ENCODE measurements at regions not wholly inside any gene's neighbourhood (a gene's known extent, or its start where the extent isn't known, plus 50 kb on each side); places are given as distances from the start of the nearest gene placed in this dataset.

DNA sequence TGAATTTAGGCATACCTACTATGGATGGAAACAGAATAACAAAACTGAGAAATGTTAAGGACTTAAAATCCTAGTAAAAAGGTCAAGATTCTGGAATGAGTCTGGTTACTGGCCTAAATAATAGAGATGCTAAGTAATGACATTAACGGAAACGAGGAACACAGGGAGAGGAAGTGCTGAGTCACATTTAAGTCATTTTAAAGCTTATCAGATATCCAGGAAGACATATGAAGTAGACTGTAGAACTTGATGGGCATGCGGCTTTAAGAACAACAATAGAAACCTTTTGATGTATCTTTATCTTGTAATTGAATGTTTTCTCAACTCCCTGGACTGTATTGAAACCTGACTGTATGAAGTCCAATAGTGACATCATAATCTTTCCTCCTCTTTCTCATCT is 1251.4 kb upstream of the CDH6 start:
- no peak overlapping the region for H3K27ac ChIP-seq (ENCODE audit: poor library complexity, severe bottlenecking)
- TF ChIP-seq, protein P1, sequence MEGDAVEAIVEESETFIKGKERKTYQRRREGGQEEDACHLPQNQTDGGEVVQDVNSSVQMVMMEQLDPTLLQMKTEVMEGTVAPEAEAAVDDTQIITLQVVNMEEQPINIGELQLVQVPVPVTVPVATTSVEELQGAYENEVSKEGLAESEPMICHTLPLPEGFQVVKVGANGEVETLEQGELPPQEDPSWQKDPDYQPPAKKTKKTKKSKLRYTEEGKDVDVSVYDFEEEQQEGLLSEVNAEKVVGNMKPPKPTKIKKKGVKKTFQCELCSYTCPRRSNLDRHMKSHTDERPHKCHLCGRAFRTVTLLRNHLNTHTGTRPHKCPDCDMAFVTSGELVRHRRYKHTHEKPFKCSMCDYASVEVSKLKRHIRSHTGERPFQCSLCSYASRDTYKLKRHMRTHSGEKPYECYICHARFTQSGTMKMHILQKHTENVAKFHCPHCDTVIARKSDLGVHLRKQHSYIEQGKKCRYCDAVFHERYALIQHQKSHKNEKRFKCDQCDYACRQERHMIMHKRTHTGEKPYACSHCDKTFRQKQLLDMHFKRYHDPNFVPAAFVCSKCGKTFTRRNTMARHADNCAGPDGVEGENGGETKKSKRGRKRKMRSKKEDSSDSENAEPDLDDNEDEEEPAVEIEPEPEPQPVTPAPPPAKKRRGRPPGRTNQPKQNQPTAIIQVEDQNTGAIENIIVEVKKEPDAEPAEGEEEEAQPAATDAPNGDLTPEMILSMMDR (IDR thresholded peaks at IDR 0.05; ENCODE audit: poor library complexity, severe bottlenecking), result no peak
- DNase-seq (ENCODE audit: low spot score) (no peak), ATAC-seq (ENCODE audit: low read depth) (no peak)
- H3K4me3 ChIP-seq (ENCODE audit: severe bottlenecking), result no peak overlapping the region
- H3K4me1 ChIP-seq (ENCODE audit: insufficient read depth, poor library complexity, severe bottlenecking), result no peaks in the 10 kb centered on the region
- no peaks in the 10 kb centered on the region for H3K27me3 ChIP-seq (ENCODE audit: insufficient read depth, poor library complexity, severe bottlenecking)
- no peaks in the 10 kb centered on the region for H3K9me3 ChIP-seq (ENCODE audit: severe bottlenecking)
- H3K36me3 ChIP-seq (ENCODE audit: low read depth), result no peaks in the 10 kb centered on the region

DNA sequence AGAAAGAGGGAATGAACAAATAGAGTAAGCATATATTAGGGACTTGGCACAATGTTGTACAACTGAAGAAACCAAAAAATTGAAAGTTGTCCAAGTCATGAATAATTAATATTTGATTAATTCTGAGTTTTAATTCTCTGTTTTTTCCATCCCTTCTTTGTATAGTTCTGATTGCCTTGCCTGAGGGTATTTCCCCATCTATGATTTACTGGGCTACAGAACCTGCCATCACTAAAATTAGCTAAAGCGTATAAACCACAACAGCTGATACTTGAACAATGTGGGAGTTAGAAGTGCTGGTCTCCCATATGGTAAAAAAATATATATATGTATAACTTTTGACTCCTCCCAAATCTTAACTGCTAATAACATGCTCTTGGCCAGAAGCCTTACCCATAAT is 1253.5 kb upstream of the CDH6 start:
- Histone ChIP-seq H3K36me3 (ENCODE audit: low read depth) (no peaks in the 10 kb centered on the region), H3K4me3 (ENCODE audit: severe bottlenecking) (no peak overlapping the region), H3K27ac (ENCODE audit: poor library complexity, severe bottlenecking) (no peak overlapping the region), H3K9me3 (ENCODE audit: severe bottlenecking) (no peaks in the 10 kb centered on the region), H3K4me1 (ENCODE audit: insufficient read depth, poor library complexity, severe bottlenecking) (no peaks in the 10 kb centered on the region), H3K27me3 (ENCODE audit: insufficient read depth, poor library complexity, severe bottlenecking) (no peaks in the 10 kb centered on the region)
- TF ChIP-seq, protein P1 (IDR thresholded peaks at IDR 0.05; ENCODE audit: poor library complexity, severe bottlenecking), result no peak
- ATAC-seq (ENCODE audit: low read depth) (no peak), DNase-seq (ENCODE audit: low spot score) (no peak)

DNA sequence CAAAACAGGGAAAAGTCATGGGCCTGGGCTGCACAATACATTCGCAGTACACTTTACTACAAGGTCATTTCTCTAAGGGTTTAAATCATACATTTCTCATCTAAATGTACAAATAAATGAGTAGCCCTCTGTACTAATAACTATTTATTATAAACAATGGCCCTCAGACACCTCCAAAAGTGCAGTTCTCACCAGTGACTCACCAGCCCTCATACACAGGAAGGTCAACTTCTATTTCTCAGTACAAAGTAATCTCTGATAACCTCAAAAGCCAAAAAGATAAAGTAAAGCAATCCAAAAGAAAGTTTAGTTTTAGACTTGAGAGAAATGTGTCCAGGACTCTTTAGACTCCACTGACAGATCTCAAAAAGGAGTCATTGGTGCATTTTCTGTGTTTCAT is 1258.1 kb upstream of the CDH6 start:
- DNase-seq (ENCODE audit: low spot score) (no peak), ATAC-seq (ENCODE audit: low read depth) (no peak)
- no peaks in the 10 kb centered on the region for H3K27me3 ChIP-seq (ENCODE audit: insufficient read depth, poor library complexity, severe bottlenecking)
- H3K27ac ChIP-seq (ENCODE audit: poor library complexity, severe bottlenecking), result no peak overlapping the region
- H3K36me3 ChIP-seq (ENCODE audit: low read depth), result no peaks in the 10 kb centered on the region
- peaks cover 3% of the 10 kb centered on the region for H3K4me1 ChIP-seq (ENCODE audit: insufficient read depth, poor library complexity, severe bottlenecking)
- no peaks in the 10 kb centered on the region for H3K9me3 ChIP-seq (ENCODE audit: severe bottlenecking)
- H3K4me3 ChIP-seq (ENCODE audit: severe bottlenecking), result no peak overlapping the region
- TF ChIP-seq, protein P1 (IDR thresholded peaks at IDR 0.05; ENCODE audit: poor library complexity, severe bottlenecking), result no peak

DNA sequence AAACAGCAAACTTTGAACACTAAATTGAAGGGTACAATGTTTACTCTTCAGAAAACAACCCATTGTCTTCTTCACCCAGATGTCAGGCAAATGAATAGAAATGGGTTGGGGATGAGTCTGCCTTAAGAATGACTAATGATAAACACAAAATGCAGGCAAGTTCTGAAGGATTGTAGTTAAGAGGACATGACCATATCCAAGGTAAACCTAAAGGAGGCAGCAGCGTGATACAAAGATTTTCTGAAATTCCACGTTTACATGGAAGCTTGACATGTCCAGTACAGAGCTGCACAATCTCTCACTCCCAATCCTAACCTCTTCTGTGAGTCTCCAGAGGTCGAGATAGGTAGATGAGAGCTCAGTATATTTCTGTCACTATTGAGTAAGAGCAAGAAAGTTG is 1263.2 kb upstream of the CDH6 start:
- no peak for ATAC-seq (ENCODE audit: low read depth)
- DNase-seq (ENCODE audit: low spot score), result no peak
- no peaks in the 10 kb centered on the region for H3K27me3 ChIP-seq (ENCODE audit: insufficient read depth, poor library complexity, severe bottlenecking)

DNA sequence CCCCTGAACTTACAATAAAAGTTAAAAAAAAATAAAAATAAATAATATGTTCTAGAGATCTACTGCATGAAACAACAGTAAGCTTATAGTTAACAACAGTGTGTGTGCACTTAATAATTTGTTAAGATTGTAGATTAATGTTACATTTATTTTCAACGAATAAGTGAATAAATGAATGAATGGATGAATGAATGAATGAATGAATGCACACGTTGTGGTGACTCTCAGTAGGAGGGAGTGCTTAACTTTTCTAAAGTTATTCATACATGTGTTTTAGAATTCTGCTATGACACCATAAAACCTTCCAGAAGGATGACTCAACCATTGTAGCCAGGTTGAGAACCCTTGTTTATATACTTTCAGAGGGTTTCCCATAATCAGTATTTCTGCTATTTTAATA is 1269.4 kb upstream of the CDH6 start:
- ATAC-seq (ENCODE audit: low read depth), result no peak
- H3K4me3 ChIP-seq (ENCODE audit: severe bottlenecking), result no peak overlapping the region

More for the DNA sequence above, 1263.2 kb upstream of the CDH6 start:
- H3K27ac ChIP-seq (ENCODE audit: poor library complexity, severe bottlenecking), result no peak overlapping the region
- H3K4me1 ChIP-seq (ENCODE audit: insufficient read depth, poor library complexity, severe bottlenecking), result peaks cover 3% of the 10 kb centered on the region
- H3K36me3 ChIP-seq (ENCODE audit: low read depth), result no peaks in the 10 kb centered on the region
- H3K4me3 ChIP-seq (ENCODE audit: severe bottlenecking), result no peak overlapping the region
- TF ChIP-seq, protein P1 (IDR thresholded peaks at IDR 0.05; ENCODE audit: poor library complexity, severe bottlenecking), result no peak
- no peaks in the 10 kb centered on the region for H3K9me3 ChIP-seq (ENCODE audit: severe bottlenecking)

More for the DNA sequence above, 1269.4 kb upstream of the CDH6 start:
- DNase-seq (ENCODE audit: low spot score), result no peak
- Histone ChIP-seq H3K27me3 (ENCODE audit: insufficient read depth, poor library complexity, severe bottlenecking) (no peaks in the 10 kb centered on the region), H3K36me3 (ENCODE audit: low read depth) (no peaks in the 10 kb centered on the region), H3K27ac (ENCODE audit: poor library complexity, severe bottlenecking) (no peak overlapping the region), H3K9me3 (ENCODE audit: severe bottlenecking) (no peaks in the 10 kb centered on the region), H3K4me1 (ENCODE audit: insufficient read depth, poor library complexity, severe bottlenecking) (no peaks in the 10 kb centered on the region)
- TF ChIP-seq, protein P1 (IDR thresholded peaks at IDR 0.05; ENCODE audit: poor library complexity, severe bottlenecking), result no peak
